HG03280 (cell line): ENCODE measurements at regions not wholly inside any gene's neighbourhood (a gene's known extent, or its start where the extent isn't known, plus 50 kb on each side); places are given as distances from the start of the nearest gene placed in this dataset.

Experiments used
- ATAC-seq: cut with Tn5 transposase; IDR thresholded peaks from one replicate; pipeline ENCODE4 v1.9.1; 2021; ENCODE audit warnings: mild to moderate bottlenecking, moderate library complexity; ENCODE audit not compliant: unreplicated experiment

- no peak for ATAC-seq
These were observed 240.5 kb downstream of the MREG start for GRCh38 chr2:215772634-215773563.

GRCh38 chr2:215772003-215772402 is 241.3 kb downstream of the MREG start:
- no peak for ATAC-seq

DNA sequence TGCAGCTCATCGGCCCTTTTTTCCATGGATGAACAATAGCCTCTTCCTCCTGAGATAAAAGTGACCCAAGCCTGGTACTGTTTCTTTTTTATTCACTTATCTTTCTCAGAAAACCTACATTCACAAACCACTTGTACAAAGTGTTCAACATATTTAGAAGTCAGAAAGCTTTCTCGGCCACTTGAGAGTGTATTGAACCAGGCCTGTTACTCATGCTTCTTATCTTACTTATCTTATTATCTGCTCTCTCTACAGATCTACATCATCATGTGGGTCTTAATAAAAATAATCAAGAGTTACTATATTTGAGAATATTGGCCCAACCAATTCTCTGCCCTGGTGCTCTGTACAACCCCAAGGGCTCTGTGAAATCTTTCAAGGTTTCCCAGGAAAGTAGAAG is 242.1 kb downstream of the MREG start:
- no peak for ATAC-seq

- ATAC-seq = no peak
These were observed 242.7 kb downstream of the MREG start for GRCh38 chr2:215770668-215771067.

DNA sequence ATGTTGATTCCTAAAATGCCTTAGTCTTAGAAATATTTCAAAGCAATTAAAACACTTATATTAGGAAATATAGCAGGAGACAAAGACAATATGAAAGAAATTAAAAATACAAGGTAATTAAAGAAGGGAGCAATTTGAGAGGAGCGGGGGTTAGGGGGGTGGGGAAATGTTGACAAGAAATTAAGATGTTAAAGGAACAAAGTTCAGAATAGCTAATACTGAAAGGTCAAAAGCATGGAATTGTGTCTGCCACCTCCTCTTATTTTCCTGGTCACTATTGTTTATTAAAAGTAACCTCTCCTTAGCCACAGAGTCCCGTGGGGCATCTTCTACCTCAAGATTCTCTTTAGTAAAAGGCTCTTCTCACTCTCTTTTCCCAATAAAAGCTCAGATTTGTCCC is 244.1 kb downstream of the MREG start:
- ATAC-seq = no peak

GRCh38 chr2:215767625-215768024 is 245.7 kb downstream of the MREG start:
- ATAC-seq = no peak

DNA sequence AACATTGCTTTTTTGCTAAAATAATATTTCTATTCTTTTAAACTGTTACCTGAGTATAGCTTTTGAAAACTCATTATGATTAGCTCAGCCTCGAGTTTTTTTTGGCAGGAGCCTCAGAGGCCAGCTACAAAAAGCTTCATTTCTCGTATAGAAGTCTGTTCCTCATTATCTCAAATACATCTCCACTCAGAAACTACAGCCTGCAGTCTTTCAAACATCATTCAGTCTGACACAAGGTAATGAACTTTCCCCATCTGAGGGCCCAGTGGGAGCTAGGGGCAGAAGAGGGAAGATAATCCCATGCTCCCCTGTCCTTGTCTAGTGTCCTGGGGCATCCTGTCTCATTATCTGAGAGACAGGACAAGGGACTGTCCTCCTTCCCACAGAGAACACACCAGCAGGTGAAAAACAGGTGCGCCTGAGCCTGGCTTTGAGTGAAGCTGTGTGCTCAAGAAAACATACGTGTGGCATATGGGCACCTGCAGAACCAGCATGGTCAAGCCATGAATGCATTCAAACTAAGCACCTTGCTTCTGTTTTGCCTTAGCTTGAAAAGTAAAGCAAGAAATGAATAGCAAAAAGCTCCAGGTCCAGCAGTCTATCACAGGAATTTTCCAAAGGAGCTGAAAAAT is 247.5 kb downstream of the MREG start:
- no peak for ATAC-seq

DNA sequence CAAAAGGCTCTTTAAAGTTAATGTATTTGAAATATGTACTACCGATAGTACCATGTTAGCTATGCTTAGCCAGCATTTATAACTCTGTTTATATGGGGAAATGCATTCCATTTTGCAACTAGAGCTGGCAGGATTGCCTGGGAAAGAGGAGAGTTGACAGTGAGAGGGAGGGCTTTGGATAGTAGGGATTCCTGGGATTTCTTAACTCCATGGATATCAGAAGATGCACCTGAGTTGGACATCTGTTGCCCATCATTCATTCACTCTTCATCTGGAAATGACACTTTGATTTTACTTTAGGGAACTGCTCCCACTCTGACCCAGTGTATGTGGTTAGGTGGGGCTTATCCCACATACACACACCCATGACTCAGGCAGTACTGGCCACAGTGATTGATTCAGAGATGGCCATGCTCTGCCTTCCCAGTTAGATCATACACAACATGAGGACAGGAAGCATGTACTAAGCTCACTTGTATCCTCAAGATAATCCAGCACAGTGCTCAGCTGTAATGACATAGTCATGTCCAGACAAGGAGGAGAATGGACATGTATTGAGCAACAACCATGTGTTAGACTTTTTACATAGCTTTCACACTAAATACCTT is 248.8 kb downstream of the MREG start:
- ATAC-seq = no peak

GRCh38 chr2:215760557-215760956 is 252.8 kb downstream of the MREG start:
- ATAC-seq = no peak

DNA sequence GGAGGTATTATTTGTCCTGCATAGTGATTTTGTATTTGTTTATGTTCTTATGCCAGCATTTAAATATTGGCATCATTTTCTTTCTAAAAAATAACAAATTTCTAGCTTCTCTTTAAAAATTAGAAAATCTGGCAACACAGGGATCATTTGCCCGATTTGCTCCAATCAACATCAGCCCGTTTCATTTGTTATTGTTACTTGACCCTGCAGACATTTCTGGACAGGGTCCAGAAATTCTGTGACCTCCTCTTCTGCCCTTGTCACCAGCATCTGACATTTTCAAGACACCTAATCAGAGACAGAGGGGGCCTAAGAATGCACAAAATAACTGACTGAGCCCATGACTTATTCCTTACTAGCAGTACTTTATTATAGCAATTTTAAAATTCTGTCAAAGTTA is 253.3 kb downstream of the MREG start:
- ATAC-seq = no peak

GRCh38 chr2:215758691-215759090 is 254.7 kb downstream of the MREG start:
- no peak for ATAC-seq

DNA sequence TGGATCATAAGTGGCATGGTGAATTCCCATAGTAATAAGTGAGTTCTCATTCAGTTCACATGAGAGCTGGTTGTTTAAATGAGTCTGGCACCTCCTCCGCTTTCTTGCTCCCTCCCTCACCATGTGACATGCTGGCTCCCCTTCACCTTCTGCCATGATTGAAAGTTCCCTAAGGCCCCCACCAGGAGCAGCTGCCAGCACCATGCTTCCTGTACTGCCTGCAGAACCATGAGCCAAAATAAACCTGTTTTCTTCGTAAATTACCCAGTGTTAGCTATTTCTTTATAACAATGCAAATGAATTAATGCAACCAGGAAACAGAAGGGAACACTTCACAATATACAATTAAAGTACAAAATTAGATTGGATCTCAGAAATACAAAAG is 257.0 kb downstream of the MREG start:
- ATAC-seq = no peak

DNA sequence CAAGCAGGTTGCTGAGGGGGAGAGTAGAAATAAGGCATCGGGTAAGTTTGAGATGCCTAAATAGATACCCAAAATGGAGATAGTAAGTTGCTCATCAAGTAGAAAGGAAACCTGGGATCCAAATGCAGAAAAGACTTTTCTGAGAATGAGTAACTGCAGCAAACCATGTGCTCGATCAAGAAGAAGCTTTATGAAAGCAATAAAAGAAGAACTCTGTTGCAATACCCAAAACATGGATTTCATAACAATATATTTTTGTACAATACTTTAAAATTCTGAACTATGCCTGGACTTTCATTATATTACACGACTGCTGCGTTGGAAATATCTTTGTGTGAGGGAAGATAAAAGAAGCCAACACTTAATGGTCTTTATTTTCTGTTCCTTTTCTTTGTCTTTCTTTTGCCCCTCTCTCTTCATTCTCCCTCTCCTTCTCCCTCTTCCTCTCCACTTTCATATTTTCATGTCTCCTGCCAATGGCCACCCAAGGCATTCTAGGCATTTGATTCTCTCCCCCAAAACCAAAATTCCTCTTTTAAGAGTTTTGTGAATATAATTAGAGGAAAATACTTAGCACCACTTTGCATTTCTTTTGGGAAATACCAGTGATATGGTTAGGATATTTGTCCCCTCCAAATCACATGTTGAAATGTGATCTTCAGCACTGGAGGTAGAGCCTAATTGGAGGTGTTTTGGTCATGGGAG is 257.6 kb downstream of the MREG start:
- ATAC-seq = no peak

DNA sequence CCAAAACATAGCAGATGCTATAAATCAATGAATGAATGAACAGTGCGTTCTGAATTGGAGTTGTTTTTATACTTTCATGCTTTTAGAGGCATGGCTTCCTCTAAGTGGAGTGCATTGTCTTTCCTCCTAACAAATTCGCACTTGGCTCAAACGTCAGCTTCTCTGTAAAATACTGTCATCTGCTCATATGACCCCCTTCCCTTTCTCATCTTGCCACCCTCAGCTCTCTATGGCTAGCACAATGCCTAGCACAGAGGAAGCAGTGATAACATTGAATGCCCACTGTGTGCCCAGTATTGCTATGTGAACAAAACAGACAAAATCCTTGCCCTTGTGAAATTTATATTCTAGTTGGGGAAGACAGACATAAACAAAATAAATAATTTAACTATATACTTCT is 258.8 kb downstream of the MREG start:
- ATAC-seq = no peak

DNA sequence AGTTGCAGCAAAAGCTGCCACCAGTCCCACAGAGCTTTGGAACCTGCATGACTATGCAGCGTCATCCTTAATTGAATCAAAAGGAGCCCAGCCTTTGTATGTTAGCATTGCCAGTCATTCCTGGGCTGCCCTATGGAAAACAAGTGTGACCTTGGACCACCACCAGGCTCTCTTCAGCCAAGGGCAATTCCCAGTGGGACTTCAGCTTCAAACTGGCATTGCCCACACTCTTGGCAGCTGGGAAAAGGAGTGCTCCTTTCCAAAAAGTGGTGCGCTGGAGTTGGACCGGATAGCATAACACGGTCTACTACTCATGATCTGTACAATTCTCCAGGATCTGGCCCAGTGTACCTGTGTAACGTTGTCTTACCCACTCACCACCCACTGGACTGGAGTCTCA is 259.5 kb downstream of the MREG start:
- ATAC-seq = no peak

DNA sequence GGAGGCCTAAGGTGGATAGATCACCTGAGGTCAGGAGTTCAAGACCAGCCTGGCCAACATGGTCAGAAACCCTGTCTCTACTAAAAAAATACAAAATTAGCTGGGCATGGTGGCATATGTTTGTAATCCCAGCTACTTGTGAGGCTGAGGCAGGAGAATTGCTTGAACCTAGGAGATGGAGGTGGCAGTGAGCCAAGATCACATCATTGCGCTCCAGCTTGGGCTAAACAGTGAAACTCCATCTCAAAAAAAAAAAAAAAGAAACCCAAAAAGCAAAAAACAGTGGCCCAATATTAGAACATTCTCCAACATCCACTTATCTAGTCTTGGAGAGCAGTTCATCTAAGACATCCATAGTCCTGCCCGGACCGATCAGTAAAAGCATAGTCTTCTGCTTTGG is 260.4 kb downstream of the MREG start:
- ATAC-seq = no peak

- no peak for ATAC-seq
These were observed 260.9 kb downstream of the MREG start for GRCh38 chr2:215752436-215752835.

DNA sequence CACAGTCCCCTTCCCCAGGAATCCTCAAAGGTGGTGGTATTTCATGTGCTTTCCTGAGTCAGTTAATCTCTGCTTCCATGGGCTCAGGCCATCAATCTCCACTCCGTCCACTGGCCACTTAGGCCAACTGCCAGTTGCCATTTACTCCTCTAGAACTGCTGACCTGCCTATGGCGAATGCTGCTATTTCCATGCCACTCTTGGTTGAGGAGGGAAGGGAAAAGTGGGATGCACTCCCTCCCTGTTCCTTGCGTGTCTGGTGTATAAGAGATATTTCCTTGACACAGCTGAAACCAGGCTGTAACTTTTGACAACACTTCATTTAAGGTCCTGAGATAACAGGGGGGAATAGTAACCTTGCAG is 261.5 kb downstream of the MREG start:
- ATAC-seq = no peak

- ATAC-seq = no peak
These were observed 262.0 kb downstream of the MREG start for GRCh38 chr2:215751200-215751910.

GRCh38 chr2:215750763-215751162 is 262.6 kb downstream of the MREG start:
- no peak for ATAC-seq
